HG03442 (cell line): ENCODE measurements at regions not wholly inside any gene's neighbourhood (a gene's known extent, or its start where the extent isn't known, plus 50 kb on each side); places are given as distances from the start of the nearest gene placed in this dataset.

Source experiments
- ATAC-seq: cut with Tn5 transposase; IDR thresholded peaks from one replicate; pipeline ENCODE4 v1.9.1; 2021; ENCODE audit warnings: mild to moderate bottlenecking, moderate library complexity; ENCODE audit not compliant: unreplicated experiment

GRCh38 chr1:34460193-34460592 lies 283.5 kb downstream of the C1orf94 start:
- ATAC-seq = no peak

- ATAC-seq = no peak
Measured at GRCh38 chr1:34470401-34470800, 284.4 kb upstream of the GJB5 start.

- no peak for ATAC-seq
Measured at GRCh38 chr1:34474566-34474965, 280.3 kb upstream of the GJB5 start.

GRCh38 chr1:34476371-34476770 lies 278.5 kb upstream of the GJB5 start:
- ATAC-seq = no peak

GRCh38 chr1:34477632-34478141 lies 277.2 kb upstream of the GJB5 start:
- no peak for ATAC-seq

- ATAC-seq = no peak
Measured at GRCh38 chr1:34478515-34479076, 276.3 kb upstream of the GJB5 start.

- ATAC-seq = no peak
Measured at GRCh38 chr1:34479731-34480130, 275.1 kb upstream of the GJB5 start.

GRCh38 chr1:34488080-34488708 lies 266.7 kb upstream of the GJB5 start:
- ATAC-seq = no peak

- no peak for ATAC-seq
Measured at GRCh38 chr1:34500451-34500850, 254.4 kb upstream of the GJB5 start.

- no peak for ATAC-seq
Measured at GRCh38 chr1:34511802-34512201, 243.0 kb upstream of the GJB5 start.

GRCh38 chr1:34518146-34518699 lies 236.6 kb upstream of the GJB5 start:
- ATAC-seq = no peak

- no peak for ATAC-seq
Measured at GRCh38 chr1:34520111-34520510, 234.7 kb upstream of the GJB5 start.

GRCh38 chr1:34524783-34525182 lies 230.1 kb upstream of the GJB5 start:
- ATAC-seq = no peak

GRCh38 chr1:34529935-34530859 lies 224.7 kb upstream of the GJB5 start:
- peak; percentile 68 for ATAC-seq

- ATAC-seq = no peak
Measured at GRCh38 chr1:34532113-34532512, 222.7 kb upstream of the GJB5 start.

GRCh38 chr1:34538481-34538880 lies 216.4 kb upstream of the GJB5 start:
- ATAC-seq = no peak

GRCh38 chr1:34547046-34547674 lies 207.7 kb upstream of the GJB5 start:
- no peak for ATAC-seq

- ATAC-seq = no peak
Measured at GRCh38 chr1:34549199-34549598, 205.6 kb upstream of the GJB5 start.

GRCh38 chr1:34578306-34578705 lies 176.5 kb upstream of the GJB5 start:
- ATAC-seq = no peak

GRCh38 chr1:34582356-34582755 lies 172.5 kb upstream of the GJB5 start:
- no peak for ATAC-seq

- no peak for ATAC-seq
Measured at GRCh38 chr1:34587761-34588160, 167.1 kb upstream of the GJB5 start.
